Activated naive CD8-positive, alpha-beta T cell treated with anti-CD3 and anti-CD28 coated beads, Interleukin-2, amount 10 ng/mL, durations not matched to agents 7 days and 5 days (primary cell): ENCODE measurements at regions not wholly inside any gene's neighbourhood (a gene's known extent, or its start where the extent isn't known, plus 50 kb on each side); places are given as distances from the start of the nearest gene placed in this dataset.

Experiments
- ATAC-seq: fragments of 150-1000 bp; cut with Tn5 transposase; one replicate; pipeline ENCODE4 v1.10.0; 2021; ENCODE audit warnings: low read depth, moderate library complexity
- POLR2A ChIA-PET: fragments of 350-600 bp; sonication (Branson Sonifier 250); formaldehyde crosslinking; loops from one replicate; lab custom pipeline; 2021; ENCODE audit warnings: antibody characterized with exemption; lab: Charles Lee
- DNase-seq: peaks from one replicate; pipeline ENCODE4 v3.0.0; 2021
- H3K27ac Mint-ChIP-seq: one replicate; pipeline ENCODE4 v1.8.0; 2022; ENCODE audit warnings: mild to moderate bottlenecking, mixed read lengths
- H3K27me3 Mint-ChIP-seq: one replicate; pipeline ENCODE4 v1.8.0; 2022; ENCODE audit warnings: mild to moderate bottlenecking, moderate library complexity, mixed read lengths
- H3K36me3 Mint-ChIP-seq: one replicate; pipeline ENCODE4 v1.8.0; 2021; ENCODE audit warnings: mild to moderate bottlenecking, mixed read lengths
- H3K4me1 Mint-ChIP-seq: one replicate; pipeline ENCODE4 v1.8.0; 2021; ENCODE audit warnings: mixed read lengths
- H3K4me3 Mint-ChIP-seq: one replicate; pipeline ENCODE4 v1.8.0; 2022; ENCODE audit warnings: mild to moderate bottlenecking, moderate library complexity, mixed read lengths
- H3K9me3 Mint-ChIP-seq: one replicate; pipeline ENCODE4 v1.8.0; 2021; ENCODE audit warnings: mixed read lengths

DNA sequence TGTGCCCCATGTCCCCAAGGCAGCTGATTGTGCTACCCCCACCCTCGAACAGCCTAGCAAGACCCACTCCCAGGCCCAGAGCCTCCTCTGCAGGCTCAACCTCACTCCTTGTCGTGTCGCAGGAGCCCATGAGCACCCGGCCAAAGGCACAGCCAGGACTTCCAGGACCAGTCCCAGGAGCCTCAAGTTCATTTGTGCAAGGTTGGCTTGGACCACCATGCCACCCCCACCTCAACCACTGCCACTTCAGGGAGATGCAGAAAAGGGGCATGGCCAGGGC lies 54.4 kb upstream of the KRTAP11-1 start:
- POLR2A ChIA-PET = no interaction called here
- no peak overlapping the region for H3K27ac Mint-ChIP-seq
- no peak for ATAC-seq
- no peaks in the 10 kb centered on the region for H3K4me1 Mint-ChIP-seq
- H3K9me3 Mint-ChIP-seq = peaks cover 3% of the 10 kb centered on the region
- H3K36me3 Mint-ChIP-seq = no peaks in the 10 kb centered on the region
- H3K4me3 Mint-ChIP-seq = no peak overlapping the region
- no peaks in the 10 kb centered on the region for H3K27me3 Mint-ChIP-seq
- no peak for DNase-seq

DNA sequence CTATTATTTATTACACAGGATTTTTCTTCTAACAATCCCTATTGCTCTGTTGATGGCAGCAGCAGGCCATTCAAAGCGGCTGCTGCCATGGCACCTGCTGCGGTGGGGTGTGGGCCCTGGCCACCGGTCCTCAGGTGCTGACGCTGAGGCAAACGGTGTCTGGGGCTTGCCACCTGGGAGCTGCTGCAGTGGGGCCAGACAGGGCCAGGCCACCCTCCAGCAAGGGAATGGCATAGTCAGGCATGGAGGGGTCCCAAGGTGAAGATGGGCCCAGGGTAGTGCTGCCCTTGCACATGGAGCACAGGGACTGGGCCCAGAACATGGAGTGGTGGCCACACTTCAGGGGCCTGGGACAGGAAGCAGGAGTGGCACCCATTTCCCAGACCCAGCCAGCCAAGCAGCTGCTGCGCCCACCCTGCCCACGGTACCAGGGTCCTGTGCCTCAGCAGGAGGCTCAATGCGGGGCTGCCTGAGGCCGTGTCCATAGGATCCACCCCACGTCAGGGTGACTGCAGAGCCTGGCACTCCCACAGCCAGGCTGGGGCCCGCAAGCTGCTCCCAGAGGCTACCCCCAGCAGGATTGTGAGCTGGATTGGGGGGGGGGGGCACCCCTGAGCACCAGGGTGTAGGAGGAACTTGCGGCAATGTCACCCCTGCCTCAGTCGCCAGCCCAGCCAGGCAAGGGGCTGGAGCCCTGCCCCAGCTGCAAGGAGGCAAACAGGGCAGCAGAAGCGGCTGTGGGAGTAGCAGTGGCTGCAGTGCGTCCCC lies 53.9 kb upstream of the KRTAP11-1 start:
- no peak for DNase-seq
- POLR2A ChIA-PET = no interaction called here
- no peaks in the 10 kb centered on the region for H3K36me3 Mint-ChIP-seq
- no peak overlapping the region for H3K27ac Mint-ChIP-seq
- H3K4me3 Mint-ChIP-seq = no peak overlapping the region
- H3K27me3 Mint-ChIP-seq = no peaks in the 10 kb centered on the region
- no peak for ATAC-seq
- no peaks in the 10 kb centered on the region for H3K4me1 Mint-ChIP-seq
- H3K9me3 Mint-ChIP-seq = peaks cover 3% of the 10 kb centered on the region

DNA sequence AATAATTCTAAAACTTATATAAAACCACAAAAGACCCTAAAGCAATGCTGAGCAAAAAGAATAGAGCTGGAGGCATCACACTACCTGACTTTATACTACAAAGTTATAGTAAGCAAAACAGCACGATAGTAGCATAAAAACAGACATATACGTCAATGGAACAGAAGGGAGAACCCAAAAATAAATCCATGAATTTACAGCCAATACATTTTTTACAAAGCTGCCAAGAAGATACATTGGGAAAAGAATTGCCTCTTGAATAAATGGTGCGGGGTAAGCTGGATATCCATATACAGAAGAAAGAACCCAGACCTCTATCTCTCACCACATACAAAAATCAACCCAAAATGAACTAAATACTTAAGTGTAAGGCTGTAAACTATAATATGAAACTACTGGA lies 51.3 kb upstream of the KRTAP11-1 start:
- no peaks in the 10 kb centered on the region for H3K4me1 Mint-ChIP-seq
- H3K27ac Mint-ChIP-seq = no peak overlapping the region
- H3K36me3 Mint-ChIP-seq = no peaks in the 10 kb centered on the region
- H3K9me3 Mint-ChIP-seq = peaks cover 3% of the 10 kb centered on the region
- POLR2A ChIA-PET = no interaction called here
- DNase-seq (no peak), ATAC-seq (no peak)
- no peaks in the 10 kb centered on the region for H3K27me3 Mint-ChIP-seq
- no peak overlapping the region for H3K4me3 Mint-ChIP-seq
